Adrenal gland (tissue), 9 donors: ENCODE measurements at regions not wholly inside any gene's neighbourhood (a gene's known extent, or its start where the extent isn't known, plus 50 kb on each side); places are given as distances from the start of the nearest gene placed in this dataset.
A peak's percentile ranks its signal among the peaks of the same experiment; 100 is the strongest.

Experiments
- DNase-seq, 7 donors: peaks; one replicate each; pipeline ENCODE4 v3.0.0-alpha.2; 2019 to 2020
- H3K27ac ChIP-seq, 5 donors: fragments of 200-600 bp; sonication (generic) in 4 of 5; 1 replicate in 3 of 5; 2 replicates in 2 of 5; pipeline versions ENCODE4 v1.5.1 to v1.8.0; 2016 to 2020; ENCODE audit warnings: mild to moderate bottlenecking in 1 of 5
- H3K27me3 ChIP-seq: fragments of 200-600 bp; 2 replicates; pipeline ENCODE4 v1.8.0; 2021
- H3K36me3 ChIP-seq, 2 donors: fragments of 200-600 bp; replicated peaks in 1 of 2; 1 replicate in 1 of 2; 2 replicates in 1 of 2; pipeline versions ENCODE4 v1.5.1 to v1.8.0; 2018 to 2022
- H3K4me1 ChIP-seq, 2 donors: fragments of 200-600 bp; replicated peaks in 1 of 2; 1 replicate in 1 of 2; 2 replicates in 1 of 2; pipeline versions ENCODE4 v1.5.1 to v1.8.0; 2018 to 2021
- H3K4me3 ChIP-seq, 4 donors: fragments of 200-600 bp; sonication (generic) in 3 of 4; one replicate each; pipeline ENCODE4 v1.5.1; 2016 to 2018
- H3K9me3 ChIP-seq, 3 donors: fragments of 200-600 bp; sonication (generic) in 1 of 3; replicated peaks in 1 of 3; 1 replicate in 2 of 3; 2 replicates in 1 of 3; pipeline versions ENCODE4 v1.5.1 to v1.8.0; 2016 to 2021
- POLR2A ChIP-seq, 2 donors: fragments of 450-650 bp; IDR thresholded peaks; one replicate each; pipeline ENCODE4 v1.6.1; 2017; ENCODE audit warnings: antibody characterized with exemption in 2 of 2, mild to moderate bottlenecking in 2 of 2, moderate library complexity in 1 of 2
- WGBS, 4 donors: extraction: QIAGEN DNeasy Blood & Tissue Kit in 2 of 4; methylation state at CpG; one replicate each; pipeline versions ENCODE4 v1.1.5 to v1.1.7; 2013 to 2017; 5-methylcytosine and 5-hydroxymethylcytosine counted together
- intact Hi-C, 2 donors: fragments of 100-400 bp; cut with DNase I; formaldehyde crosslinking; loops; one replicate each; pipeline versions ENCODE4 v1.14.1 to v1.15.0; 2022 to 2023
- TF ChIP-seq, protein P1 (sequence below), 6 experiments: fragments of 450-650 bp in 4 of 6; fragments of 200-600 bp in 2 of 6; sonication (generic) in 1 of 6; IDR thresholded peaks; 1 replicate in 5 of 6; 2 replicates in 1 of 6; pipeline versions ENCODE4 v1.5.1 to v1.8.0; 2016 to 2021; ENCODE audit warnings: antibody characterized with exemption in 6 of 6, mild to moderate bottlenecking in 2 of 6, moderate library complexity in 1 of 6
- donor health status: healthy with polysubstance abuse.
- donor health status: Bipolar disorder and iron deficiency.
- donor health status: DM: yes; HTN: yes; CAD: no.
- donor health status: DM: no; HTN: no; CAD: no.
- donor health status: DM: no; HTN: no; CAD: no.

DNA sequence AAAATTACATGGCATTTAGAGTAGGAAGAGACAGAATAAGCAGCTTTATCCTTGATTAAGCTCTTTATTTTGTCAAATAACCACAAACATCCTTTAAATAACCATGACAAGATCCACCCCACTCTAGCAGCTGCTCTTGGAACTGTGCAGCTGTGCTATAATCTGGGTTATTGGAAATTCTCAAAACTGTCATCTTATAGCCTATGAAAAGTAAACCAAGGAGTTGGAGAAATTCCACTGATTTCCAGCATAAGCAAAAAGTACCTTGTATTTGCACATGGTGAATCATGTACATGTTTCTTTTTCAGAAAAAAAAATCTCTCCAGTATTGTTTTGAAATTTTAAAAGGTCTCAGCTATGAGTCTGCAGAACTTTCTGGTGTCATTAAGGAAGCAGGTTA is 88.8 kb upstream of the ABI3BP start:
- H3K27me3 ChIP-seq: no peaks in the 10 kb centered on the region
- H3K4me3 ChIP-seq: no peak overlapping the region
- intact Hi-C loops: loop anchor here in 1 of 2 donors (10.0 kb wide), 1 partner anchor 93 kb away; no protein-coding TSS in a partner anchor
- TF ChIP-seq POLR2A (IDR thresholded peaks at IDR 0.05): no peak
- TF ChIP-seq, protein P1, sequence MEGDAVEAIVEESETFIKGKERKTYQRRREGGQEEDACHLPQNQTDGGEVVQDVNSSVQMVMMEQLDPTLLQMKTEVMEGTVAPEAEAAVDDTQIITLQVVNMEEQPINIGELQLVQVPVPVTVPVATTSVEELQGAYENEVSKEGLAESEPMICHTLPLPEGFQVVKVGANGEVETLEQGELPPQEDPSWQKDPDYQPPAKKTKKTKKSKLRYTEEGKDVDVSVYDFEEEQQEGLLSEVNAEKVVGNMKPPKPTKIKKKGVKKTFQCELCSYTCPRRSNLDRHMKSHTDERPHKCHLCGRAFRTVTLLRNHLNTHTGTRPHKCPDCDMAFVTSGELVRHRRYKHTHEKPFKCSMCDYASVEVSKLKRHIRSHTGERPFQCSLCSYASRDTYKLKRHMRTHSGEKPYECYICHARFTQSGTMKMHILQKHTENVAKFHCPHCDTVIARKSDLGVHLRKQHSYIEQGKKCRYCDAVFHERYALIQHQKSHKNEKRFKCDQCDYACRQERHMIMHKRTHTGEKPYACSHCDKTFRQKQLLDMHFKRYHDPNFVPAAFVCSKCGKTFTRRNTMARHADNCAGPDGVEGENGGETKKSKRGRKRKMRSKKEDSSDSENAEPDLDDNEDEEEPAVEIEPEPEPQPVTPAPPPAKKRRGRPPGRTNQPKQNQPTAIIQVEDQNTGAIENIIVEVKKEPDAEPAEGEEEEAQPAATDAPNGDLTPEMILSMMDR (IDR thresholded peaks at IDR 0.05): no peak
- no peaks in the 10 kb centered on the region for H3K9me3 ChIP-seq
- no peaks in the 10 kb centered on the region for H3K36me3 ChIP-seq
- H3K27ac ChIP-seq: no peak overlapping the region
- H3K4me1 ChIP-seq: peaks cover 0 to 5% of the 10 kb centered on the region in 2 donors
- no peak for DNase-seq

GRCh38 chr3:101081446-101081845 is 88.2 kb upstream of the ABI3BP start:
- 65 to 80% (median 73%) methylated on average over 2 of the region's 2 CpGs for WGBS, 4 donors
- no peak overlapping the region for H3K27ac ChIP-seq
- intact Hi-C loops: loop anchor here in 1 of 2 donors (10.0 kb wide), 1 partner anchor 93 kb away; no protein-coding TSS in a partner anchor
- TF ChIP-seq, protein P1 (IDR thresholded peaks at IDR 0.05): no peak
- TF ChIP-seq POLR2A (IDR thresholded peaks at IDR 0.05): no peak
- DNase-seq: no peak
- H3K9me3 ChIP-seq: no peaks in the 10 kb centered on the region
- H3K36me3 ChIP-seq: no peaks in the 10 kb centered on the region
- no peaks in the 10 kb centered on the region for H3K27me3 ChIP-seq
- H3K4me1 ChIP-seq: peaks cover 0 to 5% of the 10 kb centered on the region in 2 donors
- H3K4me3 ChIP-seq: no peak overlapping the region

- Histone ChIP-seq H3K9me3 (peaks cover 0 to 9% (median 0%) of the 10 kb centered on the region in 3 donors), H3K27ac (no peak overlapping the region), H3K27me3 (no peaks in the 10 kb centered on the region), H3K4me3 (no peak overlapping the region), H3K4me1 (peaks cover 0 to 5% of the 10 kb centered on the region in 2 donors), H3K36me3 (no peaks in the 10 kb centered on the region)
- 45 to 65% (median 53%) methylated on average over 3 of the region's 3 CpGs for WGBS, 4 donors
- peak in 1 of 7 donors; percentile 28 for DNase-seq
- intact Hi-C loops: no loop called here
- TF ChIP-seq, protein P1 (IDR thresholded peaks at IDR 0.05): no peak
- TF ChIP-seq POLR2A (IDR thresholded peaks at IDR 0.05): no peak
These were observed 84.3 kb upstream of the ABI3BP start for GRCh38 chr3:101077361-101078011.

DNA sequence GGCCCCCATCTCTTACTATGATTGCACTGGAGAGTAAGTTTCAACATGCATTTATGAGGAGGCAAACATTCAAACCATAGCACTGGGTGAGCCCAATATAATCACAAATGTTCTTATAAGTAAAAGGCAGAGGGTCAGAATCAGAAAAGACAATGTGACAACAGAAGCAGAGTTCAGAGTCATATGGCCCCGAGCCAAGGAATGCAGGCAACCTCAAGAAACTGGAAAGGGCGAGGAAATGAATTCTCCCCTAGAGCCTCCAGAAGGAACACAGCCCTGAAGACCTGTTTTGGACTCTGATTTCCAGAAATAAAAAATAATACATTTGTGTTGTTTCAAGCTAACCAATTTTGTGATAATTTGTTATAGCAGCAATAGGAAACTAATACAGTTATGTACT is 81.3 kb upstream of the ABI3BP start:
- H3K36me3 ChIP-seq: no peaks in the 10 kb centered on the region
- H3K27ac ChIP-seq: no peak overlapping the region
- no peak for DNase-seq
- 85 to 92% (median 91%) methylated on average over 2 of the region's 2 CpGs for WGBS, 4 donors
- H3K4me1 ChIP-seq: peaks cover 0 to 5% of the 10 kb centered on the region in 2 donors
- H3K4me3 ChIP-seq: no peak overlapping the region
- TF ChIP-seq POLR2A (IDR thresholded peaks at IDR 0.05): no peak
- intact Hi-C loops: no loop called here
- peaks cover 0 to 9% (median 0%) of the 10 kb centered on the region in 3 donors for H3K9me3 ChIP-seq
- no peaks in the 10 kb centered on the region for H3K27me3 ChIP-seq

GRCh38 chr3:101072300-101072699 is 79.1 kb upstream of the ABI3BP start:
- peaks cover 0 to 9% (median 0%) of the 10 kb centered on the region in 3 donors for H3K9me3 ChIP-seq
- H3K27me3 ChIP-seq: no peaks in the 10 kb centered on the region
- no peak for DNase-seq
- WGBS, 4 donors: 61 to 70% (median 64%) methylated on average over 4 of the region's 4 CpGs
- H3K36me3 ChIP-seq: no peaks in the 10 kb centered on the region
- no peak overlapping the region for H3K27ac ChIP-seq
- TF ChIP-seq POLR2A (IDR thresholded peaks at IDR 0.05): no peak
- TF ChIP-seq, protein P1 (IDR thresholded peaks at IDR 0.05): no peak
- H3K4me3 ChIP-seq: no peak overlapping the region
- intact Hi-C loops: no loop called here
- H3K4me1 ChIP-seq: peaks cover 0 to 5% of the 10 kb centered on the region in 2 donors
